Head of caudate nucleus (tissue), 42 donors: ENCODE measurements at regions not wholly inside any gene's neighbourhood (a gene's known extent, or its start where the extent isn't known, plus 50 kb on each side); places are given as distances from the start of the nearest gene placed in this dataset.

Source experiments
- DNase-seq, 42 donors: peaks; one replicate each; pipeline versions ENCODE4 v3.0.0 to v3.0.0-alpha.2; 2020 to 2021; ENCODE audit warnings: mixed read lengths in 7 of 42
- intact Hi-C: fragments of 100-400 bp; cut with DNase I; formaldehyde crosslinking; loops from one replicate; pipeline ENCODE4 v1.15.0; 2022

- intact Hi-C loops = no loop called here
- DNase-seq = no peak
Observed at GRCh38 chr2:196566961-196567666, 72.4 kb upstream of the CCDC150 start.

- intact Hi-C loops = no loop called here
- no peak for DNase-seq
Observed at GRCh38 chr2:196568506-196568905, 71.0 kb upstream of the CCDC150 start.

- intact Hi-C loops = no loop called here
- no peak for DNase-seq
Observed at GRCh38 chr2:196584903-196585302, 54.6 kb upstream of the CCDC150 start.

GRCh38 chr2:196586511-196586991 lies 53.0 kb upstream of the CCDC150 start:
- intact Hi-C loops = no loop called here
- DNase-seq = peak in 13 of 42 donors; percentile 19 to 76 (median 40)

- peak in 10 of 42 donors; percentile 24 to 73 (median 45) for DNase-seq
Observed at GRCh38 chr2:196587056-196587455, 52.5 kb upstream of the CCDC150 start.

GRCh38 chr2:196587739-196588138 lies 51.8 kb upstream of the CCDC150 start:
- intact Hi-C loops = no loop called here
- DNase-seq = no peak

More at GRCh38 chr2:196587056-196587455, 52.5 kb upstream of the CCDC150 start:
- intact Hi-C loops = no loop called here

GRCh38 chr2:196589419-196589818 lies 50.1 kb upstream of the CCDC150 start:
- DNase-seq = no peak
- intact Hi-C loops = no loop called here
